Stimulated activated naive B cell treated with anti-CD40 and anti-IgM and Interleukin-4, amounts not matched to agents 10 μg/mL and 1 μg/mL and 100 μg/mL, for 72 hours (primary cell): ENCODE measurements at regions not wholly inside any gene's neighbourhood (a gene's known extent, or its start where the extent isn't known, plus 50 kb on each side); places are given as distances from the start of the nearest gene placed in this dataset.
A peak's percentile ranks its signal among the peaks of the same experiment; 100 is the strongest.

Experiments used
- ATAC-seq, 2 donors: fragments of 150-1000 bp; cut with Tn5 transposase; replicated peaks; 2 replicates each; pipeline ENCODE4 v1.10.0; 2021; ENCODE audit warnings: moderate library complexity in 1 of 2
- DNase-seq: peaks from one replicate; pipeline ENCODE4 v3.0.0; 2021
- H3K27ac Mint-ChIP-seq: one replicate; pipeline ENCODE4 v1.8.0; 2022; ENCODE audit warnings: mild to moderate bottlenecking, mixed read lengths
- H3K27me3 Mint-ChIP-seq, 2 donors: one replicate each; pipeline ENCODE4 v1.8.0; 2022; ENCODE audit warnings: mixed read lengths in 2 of 2
- H3K36me3 Mint-ChIP-seq, 2 donors: one replicate each; pipeline ENCODE4 v1.8.0; 2022; ENCODE audit warnings: mixed read lengths in 2 of 2, mild to moderate bottlenecking in 1 of 2
- H3K4me1 Mint-ChIP-seq, 2 donors: one replicate each; pipeline ENCODE4 v1.8.0; 2022; ENCODE audit warnings: mixed read lengths in 2 of 2, mild to moderate bottlenecking in 1 of 2
- H3K4me3 Mint-ChIP-seq, 2 donors: one replicate each; pipeline ENCODE4 v1.8.0; 2022; ENCODE audit warnings: mild to moderate bottlenecking in 2 of 2, mixed read lengths in 2 of 2, moderate library complexity in 1 of 2
- H3K9me3 Mint-ChIP-seq, 2 donors: one replicate each; pipeline ENCODE4 v1.8.0; 2022; ENCODE audit warnings: mixed read lengths in 2 of 2, mild to moderate bottlenecking in 1 of 2

- Mint-ChIP-seq H3K27me3 (no peaks in the 10 kb centered on the region), H3K27ac (no peak overlapping the region), H3K4me3 (no peak overlapping the region), H3K4me1 (peaks cover 2 to 13% of the 10 kb centered on the region in 2 donors), H3K9me3 (no peaks in the 10 kb centered on the region), H3K36me3 (no peaks in the 10 kb centered on the region)
- DNase-seq (no peak), ATAC-seq (no peak)
Observed at GRCh38 chr10:107417446-107417845, 252.9 kb upstream of the SORCS1 start.

- H3K4me3 Mint-ChIP-seq: no peak overlapping the region
- H3K9me3 Mint-ChIP-seq: peaks cover 0 to 2% of the 10 kb centered on the region in 2 donors
- peaks cover 2 to 13% of the 10 kb centered on the region in 2 donors for H3K4me1 Mint-ChIP-seq
- ATAC-seq (peak; percentile 54 to 69), DNase-seq (no peak)
- no peaks in the 10 kb centered on the region for H3K27me3 Mint-ChIP-seq
- H3K27ac Mint-ChIP-seq: no peak overlapping the region
- no peaks in the 10 kb centered on the region for H3K36me3 Mint-ChIP-seq
Observed at GRCh38 chr10:107415446-107415845, 250.9 kb upstream of the SORCS1 start.

- Mint-ChIP-seq H3K4me3 (no peak overlapping the region), H3K4me1 (peaks cover 2 to 13% of the 10 kb centered on the region in 2 donors), H3K36me3 (no peaks in the 10 kb centered on the region), H3K9me3 (peaks cover 0 to 2% of the 10 kb centered on the region in 2 donors), H3K27ac (no peak overlapping the region), H3K27me3 (no peaks in the 10 kb centered on the region)
- ATAC-seq: no peak
- no peak for DNase-seq
Observed at GRCh38 chr10:107413971-107414370, 249.5 kb upstream of the SORCS1 start.

- H3K27ac Mint-ChIP-seq: no peak overlapping the region
- ATAC-seq: no peak
Observed at GRCh38 chr10:107409522-107409921, 245.0 kb upstream of the SORCS1 start.

GRCh38 chr10:107398115-107398514, 233.6 kb upstream of the SORCS1 start:
- Mint-ChIP-seq H3K27ac (no peak overlapping the region), H3K4me1 (no peaks in the 10 kb centered on the region), H3K4me3 (no peak overlapping the region), H3K36me3 (no peaks in the 10 kb centered on the region), H3K27me3 (no peaks in the 10 kb centered on the region), H3K9me3 (peaks cover 0 to 3% of the 10 kb centered on the region in 2 donors)
- no peak for DNase-seq
- no peak for ATAC-seq

More at GRCh38 chr10:107409522-107409921, 245.0 kb upstream of the SORCS1 start:
- Mint-ChIP-seq H3K4me1 (peaks cover 0 to under 1% of the 10 kb centered on the region in 2 donors), H3K4me3 (no peak overlapping the region), H3K9me3 (peaks cover 0 to 4% of the 10 kb centered on the region in 2 donors), H3K27me3 (no peaks in the 10 kb centered on the region), H3K36me3 (no peaks in the 10 kb centered on the region)
- DNase-seq: no peak

GRCh38 chr10:107391901-107392300, 227.4 kb upstream of the SORCS1 start:
- no peaks in the 10 kb centered on the region for H3K27me3 Mint-ChIP-seq
- no peak overlapping the region for H3K27ac Mint-ChIP-seq
- ATAC-seq (no peak), DNase-seq (no peak)
- no peaks in the 10 kb centered on the region for H3K4me1 Mint-ChIP-seq
- H3K4me3 Mint-ChIP-seq: no peak overlapping the region
- no peaks in the 10 kb centered on the region for H3K36me3 Mint-ChIP-seq
- no peaks in the 10 kb centered on the region for H3K9me3 Mint-ChIP-seq

GRCh38 chr10:107390563-107390962, 226.1 kb upstream of the SORCS1 start:
- no peaks in the 10 kb centered on the region for H3K27me3 Mint-ChIP-seq
- ATAC-seq: no peak
- H3K4me3 Mint-ChIP-seq: no peak overlapping the region
- H3K27ac Mint-ChIP-seq: no peak overlapping the region
- H3K9me3 Mint-ChIP-seq: no peaks in the 10 kb centered on the region
- H3K36me3 Mint-ChIP-seq: no peaks in the 10 kb centered on the region
- no peak for DNase-seq
- H3K4me1 Mint-ChIP-seq: no peaks in the 10 kb centered on the region

GRCh38 chr10:107383357-107383756, 218.9 kb upstream of the SORCS1 start:
- Mint-ChIP-seq H3K4me1 (no peaks in the 10 kb centered on the region), H3K4me3 (no peak overlapping the region), H3K9me3 (no peaks in the 10 kb centered on the region), H3K36me3 (no peaks in the 10 kb centered on the region), H3K27ac (no peak overlapping the region), H3K27me3 (no peaks in the 10 kb centered on the region)
- ATAC-seq (no peak), DNase-seq (no peak)

- no peaks in the 10 kb centered on the region for H3K36me3 Mint-ChIP-seq
- no peak overlapping the region for H3K4me3 Mint-ChIP-seq
- no peak for ATAC-seq
- peaks cover 3 to 4% of the 10 kb centered on the region in 2 donors for H3K9me3 Mint-ChIP-seq
- no peaks in the 10 kb centered on the region for H3K27me3 Mint-ChIP-seq
- H3K4me1 Mint-ChIP-seq: no peaks in the 10 kb centered on the region
- H3K27ac Mint-ChIP-seq: no peak overlapping the region
- no peak for DNase-seq
Observed at GRCh38 chr10:107379601-107380000, 215.1 kb upstream of the SORCS1 start.

- H3K27me3 Mint-ChIP-seq: no peaks in the 10 kb centered on the region
- no peak overlapping the region for H3K27ac Mint-ChIP-seq
- ATAC-seq: no peak
- no peaks in the 10 kb centered on the region for H3K4me1 Mint-ChIP-seq
- H3K9me3 Mint-ChIP-seq: no peaks in the 10 kb centered on the region
- no peak overlapping the region for H3K4me3 Mint-ChIP-seq
- no peak for DNase-seq
- no peaks in the 10 kb centered on the region for H3K36me3 Mint-ChIP-seq
Observed at GRCh38 chr10:107371801-107372200, 207.3 kb upstream of the SORCS1 start.

GRCh38 chr10:107364872-107365271, 200.4 kb upstream of the SORCS1 start:
- ATAC-seq (no peak), DNase-seq (no peak)
- Mint-ChIP-seq H3K27me3 (no peaks in the 10 kb centered on the region), H3K4me1 (no peaks in the 10 kb centered on the region), H3K36me3 (no peaks in the 10 kb centered on the region), H3K4me3 (no peak overlapping the region), H3K27ac (no peak overlapping the region), H3K9me3 (peaks cover 0 to 3% of the 10 kb centered on the region in 2 donors)

GRCh38 chr10:107362306-107362705, 197.8 kb upstream of the SORCS1 start:
- no peaks in the 10 kb centered on the region for H3K36me3 Mint-ChIP-seq
- H3K4me3 Mint-ChIP-seq: no peak overlapping the region
- DNase-seq (no peak), ATAC-seq (no peak)
- H3K27me3 Mint-ChIP-seq: no peaks in the 10 kb centered on the region
- H3K4me1 Mint-ChIP-seq: no peaks in the 10 kb centered on the region
- H3K27ac Mint-ChIP-seq: no peak overlapping the region
- H3K9me3 Mint-ChIP-seq: peaks cover 0 to 6% of the 10 kb centered on the region in 2 donors

- Mint-ChIP-seq H3K27ac (no peak overlapping the region), H3K4me1 (no peaks in the 10 kb centered on the region), H3K27me3 (no peaks in the 10 kb centered on the region), H3K4me3 (no peak overlapping the region), H3K9me3 (peaks cover 3 to 9% of the 10 kb centered on the region in 2 donors), H3K36me3 (no peaks in the 10 kb centered on the region)
- DNase-seq (no peak), ATAC-seq (no peak)
Observed at GRCh38 chr10:107357033-107357432, 192.5 kb upstream of the SORCS1 start.

- no peak for ATAC-seq
- H3K36me3 Mint-ChIP-seq: no peaks in the 10 kb centered on the region
- no peaks in the 10 kb centered on the region for H3K4me1 Mint-ChIP-seq
- H3K9me3 Mint-ChIP-seq: peaks cover 3 to 7% of the 10 kb centered on the region in 2 donors
- DNase-seq: no peak
- H3K27me3 Mint-ChIP-seq: no peaks in the 10 kb centered on the region
- no peak overlapping the region for H3K27ac Mint-ChIP-seq
- no peak overlapping the region for H3K4me3 Mint-ChIP-seq
Observed at GRCh38 chr10:107356396-107356795, 191.9 kb upstream of the SORCS1 start.

- DNase-seq: no peak
- Mint-ChIP-seq H3K9me3 (peaks cover 7 to 8% of the 10 kb centered on the region in 2 donors), H3K4me3 (no peak overlapping the region), H3K4me1 (no peaks in the 10 kb centered on the region), H3K27ac (no peak overlapping the region), H3K36me3 (no peaks in the 10 kb centered on the region), H3K27me3 (no peaks in the 10 kb centered on the region)
- ATAC-seq: no peak
Observed at GRCh38 chr10:107342711-107343110, 178.2 kb upstream of the SORCS1 start.

- Mint-ChIP-seq H3K9me3 (peaks cover 7 to 8% of the 10 kb centered on the region in 2 donors), H3K4me3 (no peak overlapping the region), H3K27ac (no peak overlapping the region), H3K36me3 (no peaks in the 10 kb centered on the region), H3K27me3 (no peaks in the 10 kb centered on the region), H3K4me1 (no peaks in the 10 kb centered on the region)
- ATAC-seq (no peak), DNase-seq (no peak)
Observed at GRCh38 chr10:107341281-107341680, 176.8 kb upstream of the SORCS1 start.
